ENCODE measurements at regions not wholly inside any gene's neighbourhood (a gene's known extent, or its start where the extent isn't known, plus 50 kb on each side); places are given as distances from the start of the nearest gene placed in this dataset.

DNA sequence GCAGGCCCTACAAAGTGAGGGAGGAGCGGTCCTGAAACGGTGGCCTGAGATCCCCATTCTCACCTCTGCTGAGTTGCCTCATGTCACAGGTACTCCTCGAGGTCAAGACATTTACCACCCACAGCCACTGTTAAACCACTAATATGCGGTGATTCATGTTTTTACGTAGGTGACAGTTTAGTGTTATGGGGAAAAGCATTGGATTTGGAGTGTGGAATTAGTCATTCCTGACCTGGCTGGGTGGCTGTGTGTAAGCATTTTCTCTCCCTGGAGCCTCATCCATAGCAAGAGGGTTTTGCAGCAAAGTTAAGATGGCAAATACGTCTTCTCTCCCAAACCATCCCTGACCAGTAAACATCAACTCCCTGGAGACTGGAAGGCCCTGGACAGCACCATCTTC is 57.8 kb upstream of the KCNJ6 start:
- Histone ChIP-seq H3K4me1 (ENCODE audit: control insufficient read depth in 2 of 3, insufficient read depth in 2 of 3, low read depth in 1 of 3, low read length in 3 of 3) (no peaks in the 10 kb centered on the region), H3K9ac (ENCODE audit: low read length in 3 of 3) (no peak overlapping the region), H3K4me3 (ENCODE audit: low read length in 3 of 3) (no peak overlapping the region), H3K27me3 (ENCODE audit: control insufficient read depth, insufficient read depth, low read length) (no peaks in the 10 kb centered on the region), H3K27ac (ENCODE audit: low read depth in 2 of 2, low read length in 2 of 2) (no peak overlapping the region), H3K36me3 (ENCODE audit: control insufficient read depth in 2 of 3, insufficient read depth in 3 of 3, low read length in 3 of 3) (no peaks in the 10 kb centered on the region), H3K9me3 (ENCODE audit: control insufficient read depth in 2 of 3, insufficient read depth in 1 of 3, low read length in 3 of 3) (no peaks in the 10 kb centered on the region)
- DNase-seq (no peak), FAIRE-seq (no peak)
- intact Hi-C loops (cut with DNase I) = no loop called here
- no peak for TF ChIP-seq CTCF (IDR thresholded peaks at IDR 0.05; ENCODE audit: borderline replicate concordance, extremely low read depth, insufficient read depth)

DNA sequence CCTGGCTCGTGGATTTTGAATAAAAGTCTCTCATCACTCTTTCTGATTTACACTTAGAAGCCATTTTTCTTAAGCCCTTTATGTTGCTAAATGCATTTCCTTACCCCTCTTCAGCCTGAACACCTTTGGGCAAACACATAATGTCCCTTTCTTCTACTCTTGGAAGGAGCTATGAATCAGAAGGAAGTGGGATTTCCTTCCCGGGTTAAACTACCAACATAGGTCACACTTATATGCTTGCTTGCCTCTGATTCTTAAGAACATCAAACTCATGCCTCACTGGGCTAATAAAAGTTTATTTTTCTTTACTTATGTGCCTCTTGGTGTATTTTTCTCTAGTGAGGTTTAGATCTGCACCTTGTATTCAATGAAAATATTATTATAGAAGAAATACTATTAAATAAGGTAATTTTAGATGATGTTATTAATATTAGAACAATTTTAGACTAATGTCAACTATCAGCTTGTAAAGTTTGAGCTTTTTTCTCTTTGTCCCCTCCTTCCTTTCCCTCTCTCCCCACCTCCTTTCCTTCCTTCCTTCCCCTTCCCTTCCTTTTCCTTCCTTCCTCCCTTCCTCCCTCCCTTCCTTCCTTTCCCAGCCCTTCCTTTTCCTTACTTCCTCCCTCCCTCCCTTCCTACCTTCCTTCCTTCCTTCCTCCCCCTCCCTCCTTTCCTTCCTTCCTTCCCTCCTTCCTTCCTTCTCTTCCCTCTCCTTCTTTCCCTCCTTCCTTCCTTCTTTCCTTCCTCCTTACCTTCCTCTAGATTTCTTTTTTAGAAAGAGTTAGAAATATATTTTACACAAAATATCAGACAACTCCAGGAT is 66.5 kb upstream of the KCNJ6 start:
- FAIRE-seq (no peak), DNase-seq (no peak)
- Histone ChIP-seq H3K27ac (ENCODE audit: low read depth in 2 of 2, low read length in 2 of 2) (no peak overlapping the region), H3K4me3 (ENCODE audit: low read length in 3 of 3) (no peak overlapping the region), H3K4me1 (ENCODE audit: control insufficient read depth in 2 of 3, insufficient read depth in 2 of 3, low read depth in 1 of 3, low read length in 3 of 3) (no peaks in the 10 kb centered on the region), H3K36me3 (ENCODE audit: control insufficient read depth in 2 of 3, insufficient read depth in 3 of 3, low read length in 3 of 3) (no peaks in the 10 kb centered on the region), H3K9me3 (ENCODE audit: control insufficient read depth in 2 of 3, insufficient read depth in 1 of 3, low read length in 3 of 3) (no peaks in the 10 kb centered on the region), H3K27me3 (ENCODE audit: control insufficient read depth, insufficient read depth, low read length) (no peaks in the 10 kb centered on the region), H3K9ac (ENCODE audit: low read length in 3 of 3) (no peak overlapping the region)
- intact Hi-C loops (cut with DNase I) = no loop called here
- no peak for TF ChIP-seq CTCF (IDR thresholded peaks at IDR 0.05; ENCODE audit: borderline replicate concordance, extremely low read depth, insufficient read depth)

DNA sequence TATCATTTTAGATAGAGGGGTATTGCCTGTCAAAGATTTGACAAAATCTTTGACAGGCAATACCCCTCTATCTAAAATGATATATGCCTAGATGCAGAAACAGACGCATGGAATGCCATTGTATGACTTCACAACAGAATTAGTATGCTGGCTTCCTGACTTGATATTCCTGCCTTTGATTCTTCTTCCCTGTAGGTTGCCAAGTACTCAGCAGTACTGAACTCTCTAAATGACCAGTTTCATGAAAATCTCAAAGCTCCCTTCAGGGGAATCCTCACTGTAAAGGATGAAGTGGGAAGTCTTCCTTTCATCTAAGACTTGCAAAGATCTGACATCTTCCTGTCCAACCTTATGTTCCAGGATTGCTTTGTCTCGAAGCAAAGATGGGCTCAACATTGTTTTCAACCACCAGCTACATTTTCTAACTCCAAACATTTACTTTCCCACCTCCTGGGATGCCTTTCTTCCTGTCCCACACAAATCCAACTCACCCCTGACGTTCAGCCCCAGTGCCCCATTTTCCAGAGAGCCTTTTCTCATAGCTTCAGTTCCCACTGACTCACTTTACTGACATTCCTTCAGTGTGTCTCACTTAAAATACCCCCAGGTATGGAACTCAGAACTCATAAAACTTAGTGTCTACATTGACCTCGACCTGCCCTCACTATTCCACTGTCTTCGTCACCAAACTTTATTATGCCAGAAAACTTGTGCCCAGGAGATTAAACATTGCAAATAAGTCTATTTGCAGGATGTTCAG is 67.3 kb upstream of the KCNJ6 start:
- Histone ChIP-seq H3K27me3 (ENCODE audit: control insufficient read depth, insufficient read depth, low read length) (no peaks in the 10 kb centered on the region), H3K36me3 (ENCODE audit: control insufficient read depth in 2 of 3, insufficient read depth in 3 of 3, low read length in 3 of 3) (no peaks in the 10 kb centered on the region), H3K4me3 (ENCODE audit: low read length in 3 of 3) (no peak overlapping the region), H3K9me3 (ENCODE audit: control insufficient read depth in 2 of 3, insufficient read depth in 1 of 3, low read length in 3 of 3) (no peaks in the 10 kb centered on the region), H3K9ac (ENCODE audit: low read length in 3 of 3) (no peak overlapping the region), H3K27ac (ENCODE audit: low read depth in 2 of 2, low read length in 2 of 2) (no peak overlapping the region), H3K4me1 (ENCODE audit: control insufficient read depth in 2 of 3, insufficient read depth in 2 of 3, low read depth in 1 of 3, low read length in 3 of 3) (no peaks in the 10 kb centered on the region)
- intact Hi-C loops (cut with DNase I) = no loop called here
- no peak for TF ChIP-seq CTCF (IDR thresholded peaks at IDR 0.05; ENCODE audit: borderline replicate concordance, extremely low read depth, insufficient read depth)
- DNase-seq (no peak), FAIRE-seq (no peak)
